ENCODE measurements at regions not wholly inside any gene's neighbourhood (a gene's known extent, or its start where the extent isn't known, plus 50 kb on each side); places are given as distances from the start of the nearest gene placed in this dataset.
A peak's percentile ranks its signal among the peaks of the same experiment; 100 is the strongest.

DNA sequence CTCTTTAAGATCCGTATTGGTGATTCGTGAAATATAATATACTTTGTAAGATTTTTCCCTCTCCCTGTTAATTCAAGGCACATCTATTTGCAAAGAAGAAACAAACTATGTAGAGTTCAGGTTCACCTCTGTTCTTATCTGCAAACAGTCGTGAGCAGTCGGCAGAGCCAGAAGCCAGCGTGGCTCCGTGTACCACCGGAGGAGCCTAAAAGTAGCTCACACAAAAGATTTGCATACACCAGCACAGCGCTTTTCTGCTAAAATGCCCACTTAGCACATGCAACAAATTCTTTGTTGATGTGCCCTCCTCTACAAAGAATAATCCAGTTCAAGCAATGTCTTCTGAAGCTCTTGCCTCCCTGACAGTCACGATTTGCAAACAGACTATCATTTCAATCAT lies 416.0 kb upstream of the TENM3 start:
- H3K4me3 ChIP-seq (ENCODE audit: low read length in 2 of 2): no peak overlapping the region
- H3K27me3 ChIP-seq (ENCODE audit: control insufficient read depth in 3 of 3, insufficient read depth in 3 of 3, low read depth in 1 of 3, low read length in 3 of 3): no peaks in the 10 kb centered on the region
- whole genome bisulfite sequencing, 2 donors (ENCODE audit: extremely low coverage in 2 of 2, insufficient read length in 2 of 2, insufficient replicate concordance in 1 of 2): no CpG with 5 or more reads among the region's 9 CpGs
- H2BK15ac ChIP-seq (ENCODE audit: low read length): no peak overlapping the region
- no peak overlapping the region for H2BK12ac ChIP-seq (ENCODE audit: low read length)
- no peak overlapping the region for H2AFZ ChIP-seq (ENCODE audit: low read length)
- no peak overlapping the region for H3K9ac ChIP-seq (ENCODE audit: low read depth, low read length, poor library complexity)
- no peak overlapping the region for H3K18ac ChIP-seq (ENCODE audit: low read length)
- no peak overlapping the region for H3K23ac ChIP-seq (ENCODE audit: low read depth, low read length, poor library complexity)
- H2BK120ac ChIP-seq (ENCODE audit: low read depth, low read length): no peak overlapping the region
- H2AK5ac ChIP-seq (ENCODE audit: low read depth, low read length): no peak overlapping the region
- H3K4me2 ChIP-seq (ENCODE audit: insufficient read depth, low read length, poor library complexity, severe bottlenecking): no peak overlapping the region
- no peak for DNase-seq (ENCODE audit: low spot score)
- no peak overlapping the region for H3K27ac ChIP-seq (replicated peaks; ENCODE audit: low read length)
- H3K9me3 ChIP-seq (replicated peaks in 1 of 2; ENCODE audit: control insufficient read depth in 2 of 2, insufficient read depth in 1 of 2, low read depth in 1 of 2, low read length in 2 of 2): no peaks in the 10 kb centered on the region
- no peak overlapping the region for H3K4ac ChIP-seq (ENCODE audit: low read length)
- H2BK5ac ChIP-seq (ENCODE audit: low read length): no peak overlapping the region
- H3K4me1 ChIP-seq (ENCODE audit: control insufficient read depth in 2 of 2, insufficient read depth in 1 of 2, low read depth in 1 of 2, low read length in 2 of 2): peaks cover 1 to 9% of the 10 kb centered on the region in 2 donors
- no peaks in the 10 kb centered on the region for H3K36me3 ChIP-seq (replicated peaks in 1 of 2; ENCODE audit: control insufficient read depth in 2 of 2, insufficient read depth in 2 of 2, low read length in 2 of 2)
- H4K8ac ChIP-seq (ENCODE audit: low read depth, low read length): no peak overlapping the region
- no peaks in the 10 kb centered on the region for H3K79me1 ChIP-seq (ENCODE audit: low read depth, low read length)
- H3K14ac ChIP-seq (ENCODE audit: low read length): no peak overlapping the region
- H4K91ac ChIP-seq (ENCODE audit: low read depth, low read length, poor library complexity): no peak overlapping the region

DNA sequence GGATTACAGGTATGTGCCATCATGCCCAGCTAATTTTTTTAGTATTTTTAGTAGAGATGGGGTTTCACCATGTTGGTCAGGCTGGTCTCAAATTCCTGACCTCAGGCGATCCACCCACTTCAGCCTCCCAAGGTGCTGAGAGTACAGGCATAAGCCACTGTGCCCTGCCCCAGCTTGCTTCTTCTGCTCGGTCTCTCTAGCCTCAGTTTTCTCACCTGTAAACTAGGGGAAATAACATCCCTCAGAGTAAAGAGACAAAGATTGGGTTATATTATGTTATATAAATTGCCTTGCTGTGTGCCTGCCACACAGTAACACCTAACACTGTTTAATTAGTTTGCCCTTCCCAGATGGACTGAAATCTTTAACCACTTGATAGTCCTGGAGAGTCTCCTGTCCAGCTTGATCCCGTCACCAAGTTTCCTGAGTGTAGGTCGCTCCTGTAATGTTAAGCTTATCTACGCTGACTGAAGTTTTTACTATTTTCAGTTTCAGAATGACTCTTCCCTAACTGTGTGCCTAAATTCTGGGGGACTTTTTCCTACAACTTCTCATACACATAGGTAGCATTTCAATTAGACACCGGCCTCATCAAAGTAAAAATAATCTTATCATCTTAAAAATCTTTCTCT lies 412.7 kb upstream of the TENM3 start:
- Histone ChIP-seq H3K36me3 (replicated peaks in 1 of 2; ENCODE audit: control insufficient read depth in 2 of 2, insufficient read depth in 2 of 2, low read length in 2 of 2) (no peaks in the 10 kb centered on the region), H3K9me3 (replicated peaks in 1 of 2; ENCODE audit: control insufficient read depth in 2 of 2, insufficient read depth in 1 of 2, low read depth in 1 of 2, low read length in 2 of 2) (no peaks in the 10 kb centered on the region)

DNA sequence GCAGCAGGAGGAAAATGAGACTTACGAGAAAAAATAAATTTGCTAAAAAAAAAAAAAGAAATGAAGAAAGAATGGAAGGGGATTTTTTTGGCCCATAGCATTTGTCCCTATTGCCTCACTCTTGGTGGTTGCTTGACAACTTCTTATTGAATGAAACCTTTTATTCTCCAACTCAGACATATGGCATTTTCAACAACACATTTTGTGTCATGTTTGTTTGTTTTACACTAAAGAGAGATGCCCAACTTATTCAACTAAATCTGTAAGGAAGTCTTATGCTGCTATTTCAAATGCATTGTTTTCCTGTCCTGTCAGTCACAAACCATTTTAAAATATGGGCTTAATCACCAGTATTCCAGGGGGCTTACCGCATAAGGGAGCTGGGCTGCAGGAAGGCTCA lies 409.1 kb upstream of the TENM3 start:
- H2BK15ac ChIP-seq (ENCODE audit: low read length): no peak overlapping the region
- no peak overlapping the region for H2AFZ ChIP-seq (ENCODE audit: low read length)
- H2BK12ac ChIP-seq (ENCODE audit: low read length): no peak overlapping the region
- no peak overlapping the region for H3K27ac ChIP-seq (replicated peaks; ENCODE audit: low read length)
- no peak overlapping the region for H2AK5ac ChIP-seq (ENCODE audit: low read depth, low read length)
- H4K8ac ChIP-seq (ENCODE audit: low read depth, low read length): no peak overlapping the region
- no peak for DNase-seq (ENCODE audit: low spot score)
- no peak overlapping the region for H3K18ac ChIP-seq (ENCODE audit: low read length)
- no peak overlapping the region for H3K14ac ChIP-seq (ENCODE audit: low read length)
- H2BK5ac ChIP-seq (ENCODE audit: low read length): no peak overlapping the region
- no CpG with 5 or more reads among the region's 2 CpGs for WGBS, 2 donors (ENCODE audit: extremely low coverage in 2 of 2, insufficient read length in 2 of 2, insufficient replicate concordance in 1 of 2)
- no peaks in the 10 kb centered on the region for H3K4me1 ChIP-seq (ENCODE audit: control insufficient read depth in 2 of 2, insufficient read depth in 1 of 2, low read depth in 1 of 2, low read length in 2 of 2)
- H3K9me3 ChIP-seq (replicated peaks in 1 of 2; ENCODE audit: control insufficient read depth in 2 of 2, insufficient read depth in 1 of 2, low read depth in 1 of 2, low read length in 2 of 2): no peaks in the 10 kb centered on the region
- H3K23ac ChIP-seq (ENCODE audit: low read depth, low read length, poor library complexity): no peak overlapping the region
- no peaks in the 10 kb centered on the region for H3K36me3 ChIP-seq (replicated peaks in 1 of 2; ENCODE audit: control insufficient read depth in 2 of 2, insufficient read depth in 2 of 2, low read length in 2 of 2)
- no peak overlapping the region for H4K91ac ChIP-seq (ENCODE audit: low read depth, low read length, poor library complexity)
- H3K27me3 ChIP-seq (ENCODE audit: control insufficient read depth in 3 of 3, insufficient read depth in 3 of 3, low read depth in 1 of 3, low read length in 3 of 3): no peaks in the 10 kb centered on the region
- H3K4me3 ChIP-seq (ENCODE audit: low read length in 2 of 2): no peak overlapping the region
- H2BK120ac ChIP-seq (ENCODE audit: low read depth, low read length): no peak overlapping the region
- H3K4ac ChIP-seq (ENCODE audit: low read length): no peak overlapping the region
- no peak overlapping the region for H3K4me2 ChIP-seq (ENCODE audit: insufficient read depth, low read length, poor library complexity, severe bottlenecking)
- peak overlapping the region; percentile 27 for H3K9ac ChIP-seq (ENCODE audit: low read depth, low read length, poor library complexity)
- H3K79me1 ChIP-seq (ENCODE audit: low read depth, low read length): no peaks in the 10 kb centered on the region

More for the DNA sequence above, 412.7 kb upstream of the TENM3 start:
- Histone ChIP-seq H2BK120ac (ENCODE audit: low read depth, low read length) (no peak overlapping the region), H2AFZ (ENCODE audit: low read length) (no peak overlapping the region), H3K23ac (ENCODE audit: low read depth, low read length, poor library complexity) (no peak overlapping the region), H3K4me1 (ENCODE audit: control insufficient read depth in 2 of 2, insufficient read depth in 1 of 2, low read depth in 1 of 2, low read length in 2 of 2) (no peaks in the 10 kb centered on the region), H3K4me2 (ENCODE audit: insufficient read depth, low read length, poor library complexity, severe bottlenecking) (no peak overlapping the region), H3K4me3 (ENCODE audit: low read length in 2 of 2) (no peak overlapping the region), H4K8ac (ENCODE audit: low read depth, low read length) (no peak overlapping the region), H4K91ac (ENCODE audit: low read depth, low read length, poor library complexity) (no peak overlapping the region), H3K14ac (ENCODE audit: low read length) (no peak overlapping the region), H3K9ac (ENCODE audit: low read depth, low read length, poor library complexity) (no peak overlapping the region), H3K27ac (replicated peaks; ENCODE audit: low read length) (no peak overlapping the region), H2BK5ac (ENCODE audit: low read length) (no peak overlapping the region), H2AK5ac (ENCODE audit: low read depth, low read length) (no peak overlapping the region), H3K18ac (ENCODE audit: low read length) (no peak overlapping the region), H2BK15ac (ENCODE audit: low read length) (no peak overlapping the region), H3K4ac (ENCODE audit: low read length) (no peak overlapping the region), H3K27me3 (ENCODE audit: control insufficient read depth in 3 of 3, insufficient read depth in 3 of 3, low read depth in 1 of 3, low read length in 3 of 3) (no peaks in the 10 kb centered on the region), H2BK12ac (ENCODE audit: low read length) (no peak overlapping the region), H3K79me1 (ENCODE audit: low read depth, low read length) (no peaks in the 10 kb centered on the region)
- 100% methylated on average over 1 of the region's 6 CpGs; no CpG with 5 or more reads in 1 of the 2 donors for WGBS, 2 donors (ENCODE audit: extremely low coverage in 2 of 2, insufficient read length in 2 of 2, insufficient replicate concordance in 1 of 2)
- DNase-seq (ENCODE audit: low spot score): no peak

DNA sequence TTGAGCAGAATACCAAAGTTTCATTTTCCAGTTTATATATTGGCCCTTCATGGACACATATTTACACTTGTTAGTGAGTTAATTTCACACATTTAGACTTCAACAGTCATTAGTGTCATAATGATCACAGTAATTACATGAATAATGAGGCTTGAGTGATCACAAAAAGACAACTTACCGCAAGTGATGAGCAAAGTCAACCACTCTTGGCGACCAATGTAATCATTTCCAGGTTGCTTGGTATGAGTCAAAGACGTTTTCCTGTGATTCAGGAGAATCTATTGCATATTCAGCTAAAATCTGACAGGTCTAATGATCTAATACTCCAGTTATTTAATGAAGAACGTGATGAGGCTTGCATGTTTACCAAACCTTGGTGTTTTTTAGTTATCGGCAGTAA lies 407.9 kb upstream of the TENM3 start:
- Histone ChIP-seq H3K4me2 (ENCODE audit: insufficient read depth, low read length, poor library complexity, severe bottlenecking) (no peak overlapping the region), H3K4ac (ENCODE audit: low read length) (no peak overlapping the region), H3K23ac (ENCODE audit: low read depth, low read length, poor library complexity) (no peak overlapping the region), H2BK15ac (ENCODE audit: low read length) (no peak overlapping the region), H3K9ac (ENCODE audit: low read depth, low read length, poor library complexity) (no peak overlapping the region), H3K4me3 (ENCODE audit: low read length in 2 of 2) (no peak overlapping the region), H3K27me3 (ENCODE audit: control insufficient read depth in 3 of 3, insufficient read depth in 3 of 3, low read depth in 1 of 3, low read length in 3 of 3) (no peaks in the 10 kb centered on the region), H2BK5ac (ENCODE audit: low read length) (no peak overlapping the region), H4K8ac (ENCODE audit: low read depth, low read length) (no peak overlapping the region), H3K9me3 (replicated peaks in 1 of 2; ENCODE audit: control insufficient read depth in 2 of 2, insufficient read depth in 1 of 2, low read depth in 1 of 2, low read length in 2 of 2) (peaks cover 0 to 6% of the 10 kb centered on the region in 2 donors), H3K27ac (replicated peaks; ENCODE audit: low read length) (no peak overlapping the region), H3K36me3 (replicated peaks in 1 of 2; ENCODE audit: control insufficient read depth in 2 of 2, insufficient read depth in 2 of 2, low read length in 2 of 2) (no peaks in the 10 kb centered on the region), H3K14ac (ENCODE audit: low read length) (no peak overlapping the region), H2BK12ac (ENCODE audit: low read length) (no peak overlapping the region), H3K18ac (ENCODE audit: low read length) (no peak overlapping the region), H2AFZ (ENCODE audit: low read length) (no peak overlapping the region), H2AK5ac (ENCODE audit: low read depth, low read length) (no peak overlapping the region), H3K79me1 (ENCODE audit: low read depth, low read length) (no peaks in the 10 kb centered on the region), H2BK120ac (ENCODE audit: low read depth, low read length) (no peak overlapping the region), H4K91ac (ENCODE audit: low read depth, low read length, poor library complexity) (no peak overlapping the region), H3K4me1 (ENCODE audit: control insufficient read depth in 2 of 2, insufficient read depth in 1 of 2, low read depth in 1 of 2, low read length in 2 of 2) (no peaks in the 10 kb centered on the region)
- no peak for DNase-seq (ENCODE audit: low spot score)
- no CpG with 5 or more reads among the region's 5 CpGs for WGBS, 2 donors (ENCODE audit: extremely low coverage in 2 of 2, insufficient read length in 2 of 2, insufficient replicate concordance in 1 of 2)

Measured in neuronal stem cell (in vitro differentiated cells).